RWPE2 (cell line): ENCODE measurements at regions not wholly inside any gene's neighbourhood (a gene's known extent, or its start where the extent isn't known, plus 50 kb on each side); places are given as distances from the start of the nearest gene placed in this dataset.
"Not testable (repeated sequence)": the region's sequence is repeated elsewhere in the genome, so short reads cannot be mapped to it uniquely, and the experiment has no call there.

Experiments
- ATAC-seq: fragments of 200-7000 bp; cut with Tn5 transposase; 3 replicates; pipeline ENCODE4 v1.9.1; 2021; ENCODE audit warnings: low read depth
- DNase-seq: peaks from one replicate; pipeline ENCODE4 v3.0.0-alpha.2; 2020; ENCODE audit warnings: low spot score
- H3K27ac ChIP-seq: fragments of 450-650 bp; 2 replicates; pipeline ENCODE4 v1.5.1; 2017; ENCODE audit warnings: mild to moderate bottlenecking; ENCODE audit not compliant: poor library complexity, severe bottlenecking
- H3K27me3 ChIP-seq: fragments of 250-450 bp; sonication (Bioruptor Pico); 2 replicates; pipeline ENCODE4 v1.5.1; 2021; ENCODE audit warnings: mild to moderate bottlenecking, moderate library complexity; ENCODE audit not compliant: insufficient read depth, poor library complexity, severe bottlenecking
- H3K36me3 ChIP-seq: fragments of 250-450 bp; sonication (Bioruptor Pico); 2 replicates; pipeline ENCODE4 v1.5.1; 2020; ENCODE audit warnings: low read depth, mild to moderate bottlenecking, moderate library complexity
- H3K4me1 ChIP-seq: fragments of 250-450 bp; sonication (Bioruptor Pico); 2 replicates; pipeline ENCODE4 v1.5.1; 2021; ENCODE audit warnings: mild to moderate bottlenecking, moderate library complexity; ENCODE audit not compliant: insufficient read depth, poor library complexity, severe bottlenecking
- H3K4me3 ChIP-seq: fragments of 250-450 bp; sonication (Bioruptor Pico); 2 replicates; pipeline ENCODE4 v1.5.1; 2021; ENCODE audit warnings: mild to moderate bottlenecking, moderate library complexity; ENCODE audit not compliant: severe bottlenecking
- H3K9me3 ChIP-seq: fragments of 250-450 bp; sonication (Bioruptor Pico); 2 replicates; pipeline ENCODE4 v1.5.1; 2021; ENCODE audit warnings: mild to moderate bottlenecking, moderate library complexity; ENCODE audit not compliant: severe bottlenecking

GRCh38 chr21:9572782-9573181, 948.6 kb upstream of the TPTE start:
- not testable (repeated sequence) for H3K27ac ChIP-seq, H3K4me3 ChIP-seq, H3K27me3 ChIP-seq, H3K36me3 ChIP-seq, H3K9me3 ChIP-seq, H3K4me1 ChIP-seq, ATAC-seq
- DNase-seq = peak; percentile 67

GRCh38 chr21:9573528-9573927, 947.9 kb upstream of the TPTE start:
- ATAC-seq = peak; percentile 100
- H3K27ac ChIP-seq = peak overlapping the region; percentile 17
- H3K36me3 ChIP-seq, H3K4me1 ChIP-seq, H3K9me3 ChIP-seq, H3K27me3 ChIP-seq, DNase-seq, H3K4me3 ChIP-seq: not testable (repeated sequence)

GRCh38 chr21:9579275-9579674, 942.1 kb upstream of the TPTE start:
- not testable (repeated sequence) for H3K27me3 ChIP-seq, H3K27ac ChIP-seq, ATAC-seq, H3K36me3 ChIP-seq, H3K9me3 ChIP-seq, H3K4me1 ChIP-seq, H3K4me3 ChIP-seq, DNase-seq

- H3K9me3 ChIP-seq, H3K27me3 ChIP-seq, ATAC-seq, H3K27ac ChIP-seq, H3K4me3 ChIP-seq, H3K36me3 ChIP-seq, H3K4me1 ChIP-seq, DNase-seq: not testable (repeated sequence)
Measured at GRCh38 chr21:9587941-9588340, 933.4 kb upstream of the TPTE start.

GRCh38 chr21:9592591-9592990, 928.8 kb upstream of the TPTE start:
- not testable (repeated sequence) for H3K27me3 ChIP-seq, H3K27ac ChIP-seq, H3K9me3 ChIP-seq, H3K36me3 ChIP-seq, DNase-seq, ATAC-seq, H3K4me3 ChIP-seq, H3K4me1 ChIP-seq

GRCh38 chr21:9593646-9594045, 927.7 kb upstream of the TPTE start:
- H3K27ac ChIP-seq, DNase-seq, H3K4me3 ChIP-seq, ATAC-seq, H3K27me3 ChIP-seq, H3K4me1 ChIP-seq, H3K36me3 ChIP-seq, H3K9me3 ChIP-seq: not testable (repeated sequence)

GRCh38 chr21:9614011-9614410, 907.4 kb upstream of the TPTE start:
- not testable (repeated sequence) for H3K4me3 ChIP-seq, H3K4me1 ChIP-seq, H3K36me3 ChIP-seq, H3K27ac ChIP-seq, DNase-seq, H3K9me3 ChIP-seq, ATAC-seq, H3K27me3 ChIP-seq

- not testable (repeated sequence) for H3K36me3 ChIP-seq, ATAC-seq, H3K27me3 ChIP-seq, H3K9me3 ChIP-seq, H3K4me1 ChIP-seq, H3K4me3 ChIP-seq, H3K27ac ChIP-seq, DNase-seq
Measured at GRCh38 chr21:9621121-9621793, 900.1 kb upstream of the TPTE start.

- ATAC-seq, DNase-seq, H3K9me3 ChIP-seq, H3K4me3 ChIP-seq, H3K36me3 ChIP-seq, H3K4me1 ChIP-seq, H3K27ac ChIP-seq, H3K27me3 ChIP-seq: not testable (repeated sequence)
Measured at GRCh38 chr21:9628051-9628450, 893.3 kb upstream of the TPTE start.

- not testable (repeated sequence) for H3K4me1 ChIP-seq, H3K27me3 ChIP-seq, DNase-seq, H3K9me3 ChIP-seq, H3K36me3 ChIP-seq, H3K4me3 ChIP-seq, ATAC-seq, H3K27ac ChIP-seq
Measured at GRCh38 chr21:9647409-9647808, 874.0 kb upstream of the TPTE start.

- not testable (repeated sequence) for H3K4me3 ChIP-seq, H3K27me3 ChIP-seq, ATAC-seq, H3K36me3 ChIP-seq, H3K9me3 ChIP-seq, H3K27ac ChIP-seq, H3K4me1 ChIP-seq, DNase-seq
Measured at GRCh38 chr21:9648331-9648730, 873.1 kb upstream of the TPTE start.
